IMR-90 (cell line): ENCODE measurements at regions not wholly inside any gene's neighbourhood (a gene's known extent, or its start where the extent isn't known, plus 50 kb on each side); places are given as distances from the start of the nearest gene placed in this dataset.

ENCODE experiments used
- BHLHE40 ChIP-seq: fragments of 150-350 bp; IDR thresholded peaks from 2 replicates; pipeline ENCODE4 v1.6.1; 2016; ENCODE audit warnings: mild to moderate bottlenecking, low read depth, low read length
- CEBPB ChIP-seq: IDR thresholded peaks from 2 replicates; pipeline ENCODE4 v1.6.1; 2012; ENCODE audit warnings: low read depth, low read length, improper control_type of control experiment
- CTCF ChIP-seq: conservative IDR thresholded peaks from 2 replicates; pipeline ENCODE4 v1.5.1; 2012; ENCODE audit warnings: mild to moderate bottlenecking, low read depth, low read length, improper control_type of control experiment
- ELK1 ChIP-seq: fragments of 150-350 bp; IDR thresholded peaks from 2 replicates; pipeline ENCODE4 v1.6.1; 2016; ENCODE audit warnings: low read depth, mild to moderate bottlenecking, low read length, moderate library complexity, borderline replicate concordance
- FOS ChIP-seq: fragments of 150-350 bp; IDR thresholded peaks from 2 replicates; pipeline ENCODE4 v1.6.1; 2016; ENCODE audit warnings: low read depth, low read length
- MAFK ChIP-seq: IDR thresholded peaks from 2 replicates; pipeline ENCODE4 v1.6.1; 2012; ENCODE audit warnings: low read depth, low read length, improper control_type of control experiment
- MAZ ChIP-seq: IDR thresholded peaks from 2 replicates; pipeline ENCODE4 v1.6.1; 2012; ENCODE audit warnings: low read depth, mild to moderate bottlenecking, low read length, improper control_type of control experiment, moderate library complexity, borderline replicate concordance
- MXI1 ChIP-seq: IDR thresholded peaks from 2 replicates; pipeline ENCODE4 v1.6.1; 2012; ENCODE audit warnings: low read depth, mild to moderate bottlenecking, low read length, moderate library complexity, borderline replicate concordance
- POLR2A ChIP-seq: IDR thresholded peaks from 2 replicates; pipeline ENCODE4 v1.6.1; 2012; ENCODE audit warnings: mild to moderate bottlenecking, low read depth, low read length
- RAD21 ChIP-seq: IDR thresholded peaks from 2 replicates; pipeline ENCODE4 v1.6.1; 2012; ENCODE audit warnings: low read length, improper control_type of control experiment
- RFX5 ChIP-seq: IDR thresholded peaks from 2 replicates; pipeline ENCODE4 v1.8.0; 2012; ENCODE audit warnings: low read depth, mild to moderate bottlenecking, low read length, moderate library complexity
- USF2 ChIP-seq: fragments of 150-350 bp; IDR thresholded peaks from 2 replicates; pipeline ENCODE4 v1.6.1; 2017; ENCODE audit warnings: mild to moderate bottlenecking, antibody characterized with exemption, low read length, low read depth

GRCh38 chr10:78408671-78409472, 375.2 kb downstream of the RPS24 start:
- TF ChIP-seq CTCF, result no peak
- TF ChIP-seq MXI1, result no peak
- TF ChIP-seq FOS, result no peak
- no peak for TF ChIP-seq BHLHE40
- TF ChIP-seq ELK1, result no peak
- no peak for TF ChIP-seq POLR2A
- TF ChIP-seq RFX5, result no peak
- TF ChIP-seq MAZ, result no peak
- no peak for TF ChIP-seq CEBPB
- no peak for TF ChIP-seq RAD21
- no peak for TF ChIP-seq MAFK
- TF ChIP-seq USF2, result no peak
